Left ventricle myocardium inferior (tissue), 1 donor: ENCODE measurements at regions not wholly inside any gene's neighbourhood (a gene's known extent, or its start where the extent isn't known, plus 50 kb on each side); places are given as distances from the start of the nearest gene placed in this dataset.

ENCODE experiments used
- DNase-seq: peaks from one replicate; pipeline ENCODE4 v3.0.0-alpha.2; 2020
- H3K27ac ChIP-seq: fragments of 200-600 bp; replicated peaks from 2 replicates; pipeline ENCODE4 v1.8.0; 2021
- H3K27me3 ChIP-seq: fragments of 200-600 bp; 2 replicates; pipeline ENCODE4 v1.8.0; 2021; ENCODE audit warnings: low read depth
- H3K36me3 ChIP-seq: fragments of 200-600 bp; 2 replicates; pipeline ENCODE4 v1.8.0; 2021
- H3K4me1 ChIP-seq: fragments of 200-600 bp; 2 replicates; pipeline ENCODE4 v1.8.0; 2021
- H3K4me3 ChIP-seq: fragments of 200-600 bp; 2 replicates; pipeline ENCODE4 v1.8.0; 2021; ENCODE audit warnings: mild to moderate bottlenecking, moderate library complexity
- H3K9me3 ChIP-seq: fragments of 200-600 bp; replicated peaks from 2 replicates; pipeline ENCODE4 v1.8.0; 2021
- intact Hi-C: fragments of 100-400 bp; cut with micrococcal nuclease; formaldehyde crosslinking; loops from one replicate; pipeline ENCODE4 v1.11.0; 2022
- TF ChIP-seq, protein P1 (sequence below): fragments of 200-600 bp; IDR thresholded peaks from 2 replicates; pipeline ENCODE4 v1.8.0; 2021; ENCODE audit warnings: antibody characterized with exemption, mild to moderate bottlenecking, borderline replicate concordance
- donor health status: DM: no; HTN: yes; CAD: no; lungs with severe emphysema.

GRCh38 chr7:36083626-36084380 is 69.3 kb upstream of the EEPD1 start:
- peaks cover 13% of the 10 kb centered on the region for H3K4me1 ChIP-seq

GRCh38 chr7:36084485-36085091 is 68.5 kb upstream of the EEPD1 start:
- Histone ChIP-seq H3K27ac (no peak overlapping the region), H3K9me3 (peaks cover 5% of the 10 kb centered on the region), H3K4me1 (peaks cover 18% of the 10 kb centered on the region), H3K27me3 (no peaks in the 10 kb centered on the region), H3K36me3 (no peaks in the 10 kb centered on the region), H3K4me3 (no peak overlapping the region)
- DNase-seq: no peak
- intact Hi-C loops: no loop called here
- TF ChIP-seq, protein P1, sequence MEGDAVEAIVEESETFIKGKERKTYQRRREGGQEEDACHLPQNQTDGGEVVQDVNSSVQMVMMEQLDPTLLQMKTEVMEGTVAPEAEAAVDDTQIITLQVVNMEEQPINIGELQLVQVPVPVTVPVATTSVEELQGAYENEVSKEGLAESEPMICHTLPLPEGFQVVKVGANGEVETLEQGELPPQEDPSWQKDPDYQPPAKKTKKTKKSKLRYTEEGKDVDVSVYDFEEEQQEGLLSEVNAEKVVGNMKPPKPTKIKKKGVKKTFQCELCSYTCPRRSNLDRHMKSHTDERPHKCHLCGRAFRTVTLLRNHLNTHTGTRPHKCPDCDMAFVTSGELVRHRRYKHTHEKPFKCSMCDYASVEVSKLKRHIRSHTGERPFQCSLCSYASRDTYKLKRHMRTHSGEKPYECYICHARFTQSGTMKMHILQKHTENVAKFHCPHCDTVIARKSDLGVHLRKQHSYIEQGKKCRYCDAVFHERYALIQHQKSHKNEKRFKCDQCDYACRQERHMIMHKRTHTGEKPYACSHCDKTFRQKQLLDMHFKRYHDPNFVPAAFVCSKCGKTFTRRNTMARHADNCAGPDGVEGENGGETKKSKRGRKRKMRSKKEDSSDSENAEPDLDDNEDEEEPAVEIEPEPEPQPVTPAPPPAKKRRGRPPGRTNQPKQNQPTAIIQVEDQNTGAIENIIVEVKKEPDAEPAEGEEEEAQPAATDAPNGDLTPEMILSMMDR: peak; percentile 56

More at GRCh38 chr7:36083626-36084380, 69.3 kb upstream of the EEPD1 start:
- intact Hi-C loops: no loop called here
- TF ChIP-seq, protein P1: no peak
- H3K4me3 ChIP-seq: no peak overlapping the region
- no peak overlapping the region for H3K27ac ChIP-seq
- no peak for DNase-seq
- peaks cover 5% of the 10 kb centered on the region for H3K9me3 ChIP-seq
- H3K36me3 ChIP-seq: no peaks in the 10 kb centered on the region
- no peaks in the 10 kb centered on the region for H3K27me3 ChIP-seq

DNA sequence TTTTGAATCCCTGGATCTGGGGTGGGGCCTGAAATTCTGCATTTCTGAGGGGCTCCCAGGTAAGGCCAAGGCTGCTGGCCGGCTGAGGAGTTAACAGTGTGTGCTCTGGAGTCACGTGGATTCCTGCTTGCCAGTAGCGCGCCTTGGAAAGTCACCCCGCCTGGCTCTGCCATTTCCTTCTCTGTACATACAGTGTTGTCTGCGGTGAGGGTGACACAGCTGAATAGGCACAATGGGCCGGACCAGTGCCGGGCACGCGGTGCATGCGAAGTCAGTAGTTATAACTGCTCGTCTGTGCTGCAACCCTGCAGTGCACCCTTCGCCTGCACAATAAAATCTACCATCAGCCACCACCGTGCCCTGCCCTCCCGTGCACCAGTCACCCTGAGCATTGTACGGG is 68.0 kb upstream of the EEPD1 start:
- Histone ChIP-seq H3K4me3 (no peak overlapping the region), H3K9me3 (peaks cover 5% of the 10 kb centered on the region), H3K27ac (no peak overlapping the region), H3K36me3 (no peaks in the 10 kb centered on the region), H3K4me1 (peaks cover 18% of the 10 kb centered on the region), H3K27me3 (no peaks in the 10 kb centered on the region)
- TF ChIP-seq, protein P1: no peak
- intact Hi-C loops: no loop called here
- DNase-seq: no peak

DNA sequence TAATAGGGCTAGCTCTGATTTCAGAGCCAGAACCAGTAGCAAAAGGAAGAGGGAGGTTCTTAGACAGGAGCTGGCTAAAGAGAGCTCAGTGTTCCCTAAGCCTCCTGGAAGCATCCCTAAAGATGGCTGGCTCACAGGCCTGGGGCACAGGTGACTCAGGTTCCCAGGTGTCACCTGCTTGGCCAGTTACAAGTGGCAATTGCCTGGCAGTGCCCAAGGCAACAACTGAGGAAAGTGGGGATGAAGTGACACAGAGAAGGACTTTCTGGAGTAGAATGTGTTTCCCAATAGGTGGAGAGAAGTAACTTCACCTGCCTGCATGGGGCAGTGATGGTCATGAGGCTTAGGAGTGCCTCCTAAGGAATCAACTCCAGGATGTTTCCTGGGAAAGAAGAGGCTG is 66.5 kb upstream of the EEPD1 start:
- Histone ChIP-seq H3K4me1 (peaks cover 18% of the 10 kb centered on the region), H3K27me3 (no peaks in the 10 kb centered on the region), H3K27ac (no peak overlapping the region), H3K36me3 (no peaks in the 10 kb centered on the region), H3K9me3 (peaks cover 5% of the 10 kb centered on the region), H3K4me3 (no peak overlapping the region)
- DNase-seq: no peak
- intact Hi-C loops: no loop called here
- TF ChIP-seq, protein P1: no peak

DNA sequence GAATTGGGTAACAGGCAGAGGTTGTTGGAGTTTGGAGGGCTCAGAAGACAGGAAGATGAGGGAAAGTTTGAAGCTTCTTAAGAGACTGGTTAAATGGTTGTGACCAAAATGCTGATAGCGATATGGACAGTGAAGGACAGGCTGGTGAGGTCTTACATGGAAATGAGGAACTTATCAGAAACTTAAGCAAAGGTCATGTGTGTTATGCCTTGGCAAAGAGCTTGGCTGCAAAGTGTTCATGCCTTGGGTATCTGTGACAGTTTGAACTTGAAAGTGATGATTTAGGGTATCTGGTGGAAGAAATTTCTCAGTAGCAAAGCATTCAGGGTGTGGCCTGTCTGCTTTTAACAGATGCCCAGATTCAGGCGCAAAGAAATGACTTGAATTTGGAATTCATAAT is 64.5 kb upstream of the EEPD1 start:
- intact Hi-C loops: no loop called here
- DNase-seq: no peak
- H3K4me1 ChIP-seq: peaks cover 16% of the 10 kb centered on the region

More for the DNA sequence above, 64.5 kb upstream of the EEPD1 start:
- H3K4me3 ChIP-seq: no peak overlapping the region
- H3K27ac ChIP-seq: no peak overlapping the region
- H3K36me3 ChIP-seq: no peaks in the 10 kb centered on the region
- H3K27me3 ChIP-seq: no peaks in the 10 kb centered on the region
- TF ChIP-seq, protein P1: no peak
- peaks cover 5% of the 10 kb centered on the region for H3K9me3 ChIP-seq
